Memory B cell (primary cell): ENCODE measurements at regions not wholly inside any gene's neighbourhood (a gene's known extent, or its start where the extent isn't known, plus 50 kb on each side); places are given as distances from the start of the nearest gene placed in this dataset.

Experiments used
- ATAC-seq: fragments of 150-1000 bp; cut with Tn5 transposase; 2 replicates; pipeline ENCODE4 v1.10.0; 2021; ENCODE audit warnings: low read depth, mild to moderate bottlenecking, moderate library complexity
- DNase-seq, 2 donors: peaks; one replicate each; pipeline ENCODE4 v3.0.0; 2022; ENCODE audit warnings: low spot score in 2 of 2
- H3K27ac Mint-ChIP-seq: one replicate; pipeline ENCODE4 v1.8.0; 2022; ENCODE audit warnings: mild to moderate bottlenecking, moderate library complexity, mixed read lengths
- H3K27me3 Mint-ChIP-seq: one replicate; pipeline ENCODE4 v1.8.0; 2022; ENCODE audit warnings: mixed read lengths
- H3K36me3 Mint-ChIP-seq: one replicate; pipeline ENCODE4 v1.8.0; 2022; ENCODE audit warnings: mild to moderate bottlenecking, mixed read lengths
- H3K4me1 Mint-ChIP-seq: one replicate; pipeline ENCODE4 v1.8.0; 2022; ENCODE audit warnings: mixed read lengths
- H3K4me3 Mint-ChIP-seq: one replicate; pipeline ENCODE4 v1.8.0; 2022; ENCODE audit warnings: mild to moderate bottlenecking, moderate library complexity, mixed read lengths
- H3K9me3 Mint-ChIP-seq: one replicate; pipeline ENCODE4 v1.8.0; 2022; ENCODE audit warnings: mixed read lengths

DNA sequence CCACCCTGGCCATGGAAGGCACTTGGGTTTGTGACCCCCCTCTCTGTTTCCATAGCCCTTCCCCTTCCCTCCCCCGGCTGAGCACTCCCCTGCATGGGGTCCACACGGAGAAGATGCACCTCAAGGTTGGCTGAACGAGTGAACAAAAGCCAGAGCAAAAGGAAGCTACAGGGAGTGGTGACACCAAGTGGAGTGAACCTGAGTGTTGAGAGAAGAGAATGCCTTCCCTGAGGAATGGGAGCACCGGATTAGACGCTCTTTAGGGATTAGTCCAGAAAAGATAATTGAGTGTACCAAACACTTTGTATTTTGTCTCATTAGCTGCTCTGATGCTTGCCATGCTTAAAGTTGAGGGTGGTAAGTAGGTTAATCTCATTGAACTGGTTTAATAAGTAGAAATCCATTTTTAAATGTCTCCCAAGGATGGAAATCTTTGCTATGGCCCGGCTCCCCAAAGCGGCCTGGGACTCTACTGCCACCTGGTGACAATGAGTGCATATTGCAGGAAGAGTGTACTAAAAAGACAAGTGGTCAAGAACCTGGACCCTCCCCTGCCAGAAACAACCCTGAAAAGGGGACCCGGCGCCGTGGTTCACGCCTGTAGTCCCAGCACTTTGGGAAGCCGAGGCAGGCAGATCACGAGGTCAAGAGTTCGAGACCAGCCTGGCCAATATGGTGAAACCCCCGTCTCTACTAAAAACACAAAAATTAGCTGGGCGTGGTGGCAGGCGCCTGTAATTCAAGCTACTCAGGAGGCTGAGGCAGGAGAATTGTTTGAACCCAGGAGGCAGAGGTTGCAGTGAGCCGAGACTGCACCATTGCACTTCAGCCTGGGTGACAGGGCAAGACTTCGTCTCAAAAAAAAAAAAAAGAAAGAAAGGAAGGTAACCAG lies 150.6 kb upstream of the ZC3H12A start:
- Mint-ChIP-seq H3K9me3 (no peaks in the 10 kb centered on the region), H3K27ac (no peak overlapping the region), H3K27me3 (peaks cover 9% of the 10 kb centered on the region), H3K4me1 (peaks cover 23% of the 10 kb centered on the region), H3K36me3 (no peaks in the 10 kb centered on the region), H3K4me3 (no peak overlapping the region)
- DNase-seq (peak; percentile 52 to 53), ATAC-seq (no peak)

DNA sequence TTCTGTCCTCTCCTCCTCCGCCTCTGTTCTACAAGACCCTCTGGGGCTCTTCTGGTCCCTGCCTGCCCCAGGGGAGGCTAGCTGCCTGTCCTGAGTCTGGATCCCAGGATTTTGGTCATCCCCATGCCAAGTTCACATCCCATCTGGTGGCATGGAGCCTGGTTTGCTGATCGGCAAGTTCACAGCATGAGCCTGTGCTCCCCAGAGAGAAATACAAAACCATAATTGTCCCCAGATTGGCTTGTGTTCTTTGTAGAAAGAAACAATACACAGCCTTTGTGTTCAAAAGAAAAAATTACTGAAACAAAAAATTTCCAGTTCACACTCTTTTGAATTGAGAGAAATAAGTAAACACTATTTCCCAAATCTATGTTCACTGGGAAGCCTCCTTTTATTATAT lies 149.4 kb upstream of the ZC3H12A start:
- no peak overlapping the region for H3K27ac Mint-ChIP-seq
- no peak overlapping the region for H3K4me3 Mint-ChIP-seq
- H3K27me3 Mint-ChIP-seq, result peaks cover 4% of the 10 kb centered on the region
- H3K9me3 Mint-ChIP-seq, result no peaks in the 10 kb centered on the region
- peaks cover 15% of the 10 kb centered on the region for H3K4me1 Mint-ChIP-seq
- H3K36me3 Mint-ChIP-seq, result no peaks in the 10 kb centered on the region
- no peak for DNase-seq
- no peak for ATAC-seq

DNA sequence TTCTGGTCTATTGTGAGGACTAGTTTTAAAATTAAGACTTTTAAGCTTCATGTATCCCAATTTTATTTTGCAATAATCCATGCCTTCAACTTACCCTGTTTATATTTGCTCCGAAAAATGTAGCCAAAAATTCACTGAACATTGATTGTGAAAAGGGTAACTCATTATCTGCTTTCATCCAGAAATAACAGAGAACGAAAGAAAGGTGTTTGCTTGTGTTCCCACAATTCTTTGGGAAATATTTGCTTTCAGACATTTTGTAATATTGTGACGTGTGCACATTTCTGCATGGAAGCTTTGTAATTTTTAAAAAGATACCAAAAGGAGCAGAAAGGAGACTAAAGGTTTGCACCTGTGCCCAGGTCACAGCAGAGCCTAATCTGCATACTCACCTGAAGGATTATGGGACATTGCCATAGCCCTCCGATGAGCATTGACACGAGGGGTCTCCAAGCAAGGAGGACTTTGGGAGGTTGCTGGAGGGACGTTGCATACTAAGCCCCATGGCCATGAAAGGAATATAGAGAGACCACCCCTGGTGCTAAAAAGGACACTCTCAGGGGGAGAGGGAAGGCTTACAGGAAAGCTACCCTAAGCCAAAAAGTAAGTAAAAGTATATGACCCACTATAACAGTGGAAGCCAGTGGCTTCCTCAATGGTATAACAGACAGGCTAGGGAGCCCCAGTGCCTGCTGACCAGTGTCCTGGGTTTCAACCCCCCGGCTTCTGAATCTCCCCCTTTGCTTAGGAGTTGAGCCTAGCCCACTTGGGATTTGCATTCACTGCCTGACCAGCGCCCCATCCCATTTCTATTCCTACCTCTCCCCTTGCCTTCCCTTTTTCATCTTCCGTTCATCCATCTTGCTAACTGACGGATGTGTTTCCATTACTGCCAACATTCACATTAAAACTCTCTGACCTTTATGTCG lies 148.6 kb upstream of the ZC3H12A start:
- DNase-seq (no peak), ATAC-seq (no peak)
- Mint-ChIP-seq H3K27ac (no peak overlapping the region), H3K4me1 (peaks cover 8% of the 10 kb centered on the region), H3K4me3 (no peak overlapping the region), H3K27me3 (peaks cover 4% of the 10 kb centered on the region), H3K9me3 (no peaks in the 10 kb centered on the region), H3K36me3 (no peaks in the 10 kb centered on the region)

DNA sequence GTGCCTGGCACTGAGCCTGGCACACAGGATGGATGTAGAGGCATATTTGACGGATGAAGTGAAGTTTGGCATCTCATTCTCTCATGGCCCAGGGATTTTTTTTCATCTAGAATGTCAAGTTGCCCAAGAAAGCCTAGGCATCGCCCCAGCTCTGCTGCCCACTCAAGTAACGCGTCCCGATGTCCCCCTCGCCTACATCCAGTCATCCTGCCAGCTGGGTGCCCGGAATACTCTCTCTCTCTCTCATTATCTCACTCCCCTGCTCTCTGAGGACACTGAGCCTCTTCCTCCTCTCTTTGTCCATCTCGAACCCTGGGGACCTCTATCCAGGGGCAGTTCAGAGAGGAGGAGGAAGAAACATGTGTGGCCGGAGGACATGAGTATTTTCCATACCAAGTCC lies 142.3 kb upstream of the ZC3H12A start:
- DNase-seq, result no peak
- no peak for ATAC-seq
- no peaks in the 10 kb centered on the region for H3K4me1 Mint-ChIP-seq
- peaks cover 16% of the 10 kb centered on the region for H3K27me3 Mint-ChIP-seq
- no peaks in the 10 kb centered on the region for H3K36me3 Mint-ChIP-seq
- no peak overlapping the region for H3K4me3 Mint-ChIP-seq
- peaks cover 2% of the 10 kb centered on the region for H3K9me3 Mint-ChIP-seq
- no peak overlapping the region for H3K27ac Mint-ChIP-seq

DNA sequence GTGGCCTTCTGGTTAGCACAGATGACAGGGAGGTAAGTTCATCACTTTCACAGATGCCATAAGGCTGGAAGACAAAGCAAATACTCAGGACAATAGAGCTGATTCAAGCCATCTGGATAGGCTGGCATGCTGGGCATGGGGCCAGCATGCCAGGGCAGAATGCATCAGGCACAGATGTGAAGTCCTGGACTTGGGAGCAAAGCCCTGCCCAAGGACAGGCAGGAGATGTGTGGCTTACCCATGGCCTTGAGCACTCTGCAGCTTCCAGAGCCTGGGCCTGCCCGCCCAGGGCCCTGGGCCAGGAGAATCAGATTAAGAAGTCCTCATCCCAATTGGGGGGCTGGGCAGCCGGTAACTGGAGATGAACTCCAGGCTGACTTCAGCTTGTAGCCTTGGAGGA lies 135.7 kb upstream of the ZC3H12A start:
- no peaks in the 10 kb centered on the region for H3K36me3 Mint-ChIP-seq
- ATAC-seq, result no peak
- no peak for DNase-seq
- peaks cover 15% of the 10 kb centered on the region for H3K27me3 Mint-ChIP-seq
- peaks cover 2% of the 10 kb centered on the region for H3K9me3 Mint-ChIP-seq
- H3K27ac Mint-ChIP-seq, result no peak overlapping the region
- H3K4me3 Mint-ChIP-seq, result no peak overlapping the region
- H3K4me1 Mint-ChIP-seq, result peaks cover 2% of the 10 kb centered on the region

DNA sequence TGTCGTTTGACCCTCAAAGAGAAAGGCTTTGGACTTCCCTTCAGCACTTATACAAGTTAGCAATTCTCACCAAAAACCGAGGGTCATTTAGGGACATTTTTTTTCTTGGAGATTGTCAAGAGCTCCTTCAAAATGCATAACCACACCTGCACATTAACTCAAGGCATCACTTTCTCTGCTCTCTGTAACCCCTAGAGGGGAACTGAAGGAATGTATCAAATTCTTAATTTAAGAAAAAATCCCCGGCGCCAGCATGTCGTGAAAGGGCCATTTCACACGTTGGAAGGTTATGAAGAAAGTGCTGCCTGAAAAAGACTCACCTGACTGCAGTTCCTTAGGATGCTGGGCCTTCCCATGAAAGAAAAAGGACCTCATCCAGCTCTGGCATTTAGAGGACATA lies 131.6 kb upstream of the ZC3H12A start:
- Mint-ChIP-seq H3K27me3 (peaks cover 14% of the 10 kb centered on the region), H3K4me3 (no peak overlapping the region), H3K27ac (no peak overlapping the region), H3K36me3 (no peaks in the 10 kb centered on the region), H3K9me3 (no peaks in the 10 kb centered on the region), H3K4me1 (peaks cover 2% of the 10 kb centered on the region)
- DNase-seq, result no peak
- no peak for ATAC-seq

DNA sequence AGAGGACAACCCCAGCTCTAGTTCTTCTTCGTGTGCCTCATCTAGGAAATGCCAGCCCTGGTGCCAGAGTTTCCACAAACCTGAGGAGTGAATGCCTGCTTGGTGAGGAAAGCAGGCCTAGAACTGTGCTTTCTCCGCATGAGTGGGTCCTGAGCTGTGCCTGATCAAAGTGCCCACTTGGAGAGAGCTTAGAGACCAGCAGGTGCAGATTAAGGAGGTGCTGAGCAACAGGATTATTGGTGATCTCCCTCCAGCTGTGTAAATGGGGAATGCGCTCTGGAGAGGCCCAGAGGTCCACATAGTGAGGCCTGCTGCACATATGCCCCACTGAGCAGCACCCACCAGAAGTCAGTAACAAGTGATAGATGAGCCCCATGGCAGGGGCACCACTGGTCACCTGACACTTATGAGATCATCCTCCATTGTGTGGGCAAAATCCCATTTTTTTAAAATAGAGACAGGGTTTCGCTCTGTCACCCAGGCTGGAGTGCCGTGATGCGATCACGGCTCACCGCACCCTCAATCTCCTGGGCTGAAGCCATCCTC lies 127.2 kb upstream of the ZC3H12A start:
- DNase-seq (no peak), ATAC-seq (no peak)
- H3K27ac Mint-ChIP-seq, result no peak overlapping the region
- H3K4me1 Mint-ChIP-seq, result peaks cover 2% of the 10 kb centered on the region
- no peak overlapping the region for H3K4me3 Mint-ChIP-seq
- peaks cover 7% of the 10 kb centered on the region for H3K27me3 Mint-ChIP-seq
- no peaks in the 10 kb centered on the region for H3K9me3 Mint-ChIP-seq
- no peaks in the 10 kb centered on the region for H3K36me3 Mint-ChIP-seq

DNA sequence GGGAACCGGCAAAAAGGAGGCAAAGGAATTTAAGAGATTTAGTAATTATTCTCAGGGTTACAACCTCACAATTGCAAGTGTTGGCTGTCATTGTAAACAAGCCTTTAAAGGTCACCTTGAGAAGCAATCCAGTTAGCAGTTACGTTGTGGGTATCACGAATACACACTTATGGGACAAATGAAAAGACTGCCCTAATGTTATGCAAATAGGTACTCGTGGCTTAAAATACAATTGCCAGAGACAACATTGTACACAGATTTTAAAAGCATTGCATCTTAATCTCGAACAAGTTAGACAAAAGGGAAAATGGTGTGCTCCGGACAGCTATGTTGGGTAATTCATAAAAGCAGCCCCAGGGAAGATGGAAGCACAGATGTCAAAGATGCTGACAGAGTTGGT lies 120.5 kb upstream of the ZC3H12A start:
- H3K4me1 Mint-ChIP-seq, result no peaks in the 10 kb centered on the region
- no peaks in the 10 kb centered on the region for H3K36me3 Mint-ChIP-seq
- H3K9me3 Mint-ChIP-seq, result no peaks in the 10 kb centered on the region

DNA sequence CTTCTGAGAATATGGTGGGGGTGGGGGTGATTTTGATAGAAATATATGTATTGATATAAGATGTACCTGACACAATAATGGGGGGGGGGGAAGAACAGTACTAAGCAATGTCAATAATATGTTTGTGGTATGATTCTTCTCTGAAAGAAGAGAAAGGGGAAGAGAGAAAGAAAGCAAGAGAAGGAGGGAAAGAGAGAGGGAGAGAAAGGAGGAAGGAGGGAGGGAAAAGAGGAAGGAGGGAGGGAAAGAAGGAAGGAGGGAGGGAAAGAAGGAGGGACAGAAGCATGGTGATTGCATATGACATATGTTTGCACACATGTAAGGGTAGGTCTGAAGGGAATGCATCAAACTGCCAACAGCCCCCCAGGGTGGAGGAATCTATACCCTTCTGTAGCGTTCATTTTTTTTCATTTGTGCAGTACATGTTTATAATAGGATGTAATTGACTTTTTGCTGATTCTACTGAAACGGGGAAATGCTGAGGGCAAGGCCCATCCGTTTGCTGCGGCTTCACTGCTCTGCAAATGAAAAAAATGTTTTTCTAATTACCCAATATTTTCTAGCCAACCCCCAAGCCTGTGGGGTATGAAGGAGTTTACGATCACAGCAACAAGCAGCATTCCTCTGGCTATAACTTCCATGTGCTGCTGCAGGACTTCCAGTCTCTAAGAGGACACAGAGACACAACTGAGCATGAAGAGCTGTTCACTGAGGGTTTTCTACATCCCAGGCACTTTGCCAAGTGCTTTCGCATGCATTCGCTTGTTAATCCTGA lies 119.3 kb upstream of the ZC3H12A start:
- H3K4me3 Mint-ChIP-seq, result no peak overlapping the region
- no peak overlapping the region for H3K27ac Mint-ChIP-seq

More for the DNA sequence above, 120.5 kb upstream of the ZC3H12A start:
- DNase-seq (no peak), ATAC-seq (no peak)
- peaks cover 13% of the 10 kb centered on the region for H3K27me3 Mint-ChIP-seq
- H3K27ac Mint-ChIP-seq, result no peak overlapping the region
- no peak overlapping the region for H3K4me3 Mint-ChIP-seq

DNA sequence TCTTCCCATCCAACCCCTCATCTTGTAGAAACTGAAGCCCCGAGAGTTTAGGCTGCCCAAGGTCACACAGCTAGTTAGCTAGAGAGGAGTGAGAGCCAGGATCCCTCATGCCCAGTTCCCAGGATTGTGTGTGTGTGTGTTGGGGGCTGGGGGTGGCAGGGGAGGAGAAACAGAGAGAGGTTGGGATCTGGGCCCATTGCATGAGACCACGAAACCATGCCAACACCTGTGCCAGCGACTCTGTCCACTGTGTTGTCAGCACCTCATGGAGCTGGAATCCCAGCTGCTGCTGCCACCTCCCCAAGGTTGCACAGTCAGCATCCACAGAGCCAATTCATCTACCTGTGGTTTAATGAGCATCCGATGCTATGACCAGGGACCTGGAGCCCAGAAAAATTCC lies 115.4 kb upstream of the ZC3H12A start:
- H3K27me3 Mint-ChIP-seq, result peaks cover 34% of the 10 kb centered on the region
- no peaks in the 10 kb centered on the region for H3K36me3 Mint-ChIP-seq
- H3K4me3 Mint-ChIP-seq, result no peak overlapping the region
- H3K4me1 Mint-ChIP-seq, result no peaks in the 10 kb centered on the region
- no peak overlapping the region for H3K27ac Mint-ChIP-seq
- ATAC-seq, result no peak
- no peak for DNase-seq
- no peaks in the 10 kb centered on the region for H3K9me3 Mint-ChIP-seq

More for the DNA sequence above, 119.3 kb upstream of the ZC3H12A start:
- peaks cover 13% of the 10 kb centered on the region for H3K27me3 Mint-ChIP-seq
- no peaks in the 10 kb centered on the region for H3K9me3 Mint-ChIP-seq
- no peak for ATAC-seq
- no peaks in the 10 kb centered on the region for H3K4me1 Mint-ChIP-seq
- DNase-seq, result no peak
- H3K36me3 Mint-ChIP-seq, result no peaks in the 10 kb centered on the region

DNA sequence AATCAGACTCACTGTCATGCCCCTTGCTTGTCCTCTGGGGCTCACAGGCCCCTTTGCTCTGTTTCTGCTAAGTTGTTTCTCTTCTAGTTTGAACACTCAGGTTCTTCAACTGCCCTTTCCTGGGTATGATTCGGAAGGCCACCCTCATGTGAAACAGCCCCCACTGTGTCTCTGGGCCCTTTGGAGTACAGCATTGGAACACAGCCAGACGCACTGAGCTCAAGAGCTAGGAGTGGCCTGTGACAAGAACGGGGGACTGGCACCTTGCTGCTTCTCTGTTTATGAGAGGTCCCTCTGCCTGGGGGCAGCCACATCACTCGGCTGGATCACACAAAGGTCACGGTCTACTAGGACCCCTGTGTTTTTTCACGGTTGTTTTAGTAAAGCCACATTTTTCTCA lies 114.4 kb upstream of the ZC3H12A start:
- Mint-ChIP-seq H3K36me3 (no peaks in the 10 kb centered on the region), H3K9me3 (no peaks in the 10 kb centered on the region), H3K4me1 (no peaks in the 10 kb centered on the region), H3K27me3 (peaks cover 34% of the 10 kb centered on the region), H3K27ac (no peak overlapping the region), H3K4me3 (no peak overlapping the region)
- ATAC-seq (no peak), DNase-seq (no peak)

DNA sequence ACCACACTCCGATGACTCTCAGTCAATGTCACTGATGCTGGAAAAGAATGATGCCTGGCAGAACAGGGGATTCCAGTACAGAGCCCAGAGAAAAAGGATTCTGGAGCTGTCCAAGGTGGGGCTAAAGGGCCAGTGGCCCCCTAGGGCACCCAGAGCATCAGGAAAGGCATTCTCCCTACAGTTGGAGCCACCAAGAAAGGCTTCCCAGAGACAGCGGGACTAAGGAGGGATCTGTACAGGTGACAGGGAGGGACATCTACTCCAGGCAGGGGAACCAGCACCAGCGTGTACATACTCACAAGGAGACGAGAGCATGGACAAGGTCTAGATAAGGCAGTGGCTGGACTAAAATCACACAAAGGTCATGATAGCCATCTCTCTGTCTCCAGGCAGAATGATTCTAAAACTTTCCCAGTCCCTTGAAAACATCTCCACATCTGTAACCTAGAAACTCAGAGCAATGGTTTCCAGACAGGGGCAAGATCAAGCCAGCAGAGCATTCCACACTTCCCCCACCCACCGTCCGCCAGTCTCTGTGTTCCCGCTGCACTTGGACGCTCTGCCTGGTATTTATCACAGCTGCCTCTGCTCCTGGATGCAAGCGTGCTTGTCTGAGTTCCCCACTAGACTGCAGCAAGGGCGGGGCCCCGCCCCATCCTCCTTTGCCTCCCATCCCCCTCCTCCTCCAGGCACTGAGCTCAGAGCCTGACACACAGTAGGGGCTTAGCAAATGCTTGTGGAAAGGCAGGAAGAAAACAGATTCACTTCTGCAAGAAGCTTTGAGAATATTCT lies 111.6 kb upstream of the ZC3H12A start:
- peaks cover 33% of the 10 kb centered on the region for H3K27me3 Mint-ChIP-seq
- peaks cover 1% of the 10 kb centered on the region for H3K9me3 Mint-ChIP-seq
- no peak for DNase-seq
- no peak overlapping the region for H3K27ac Mint-ChIP-seq
- H3K4me3 Mint-ChIP-seq, result no peak overlapping the region
- no peak for ATAC-seq
- peaks cover 2% of the 10 kb centered on the region for H3K36me3 Mint-ChIP-seq
- H3K4me1 Mint-ChIP-seq, result no peaks in the 10 kb centered on the region

DNA sequence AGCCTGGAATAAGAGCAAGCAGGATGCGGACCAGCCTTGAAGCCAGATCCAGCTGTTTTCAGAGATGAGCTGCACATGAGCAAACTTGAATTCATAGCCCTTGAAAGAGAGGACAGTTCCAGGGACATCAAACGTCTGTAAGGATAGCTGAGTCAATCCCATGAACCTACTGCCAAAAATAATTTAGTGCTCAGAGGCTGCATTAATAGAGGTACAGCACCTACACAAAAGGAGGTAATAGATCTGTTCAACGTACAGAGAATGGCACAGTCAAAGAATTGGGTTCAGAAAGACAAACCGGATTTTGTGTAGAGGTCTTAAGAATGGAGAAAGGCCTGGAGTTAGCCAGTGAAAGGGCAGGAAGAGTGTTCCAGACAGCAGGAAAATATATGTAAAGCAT lies 110.8 kb upstream of the ZC3H12A start:
- no peak overlapping the region for H3K27ac Mint-ChIP-seq
- H3K36me3 Mint-ChIP-seq, result peaks cover 2% of the 10 kb centered on the region
- H3K4me3 Mint-ChIP-seq, result no peak overlapping the region
- no peak for DNase-seq
- H3K27me3 Mint-ChIP-seq, result peaks cover 29% of the 10 kb centered on the region
- H3K4me1 Mint-ChIP-seq, result no peaks in the 10 kb centered on the region
- ATAC-seq, result no peak
- peaks cover 1% of the 10 kb centered on the region for H3K9me3 Mint-ChIP-seq
